GM10266 (cell line): ENCODE measurements at regions not wholly inside any gene's neighbourhood (a gene's known extent, or its start where the extent isn't known, plus 50 kb on each side); places are given as distances from the start of the nearest gene placed in this dataset.

Experiments
- DNase-seq: peaks from one replicate; pipeline ENCODE4 v3.0.0; 2012; ENCODE audit errors: extremely low spot score
- TF ChIP-seq, protein P1 (sequence below): IDR thresholded peaks from 2 replicates; pipeline ENCODE4 v1.5.1; 2012; ENCODE audit warnings: mild to moderate bottlenecking, low read depth; ENCODE audit not compliant: control insufficient read depth, insufficient read depth; ENCODE audit errors: missing control alignments

DNA sequence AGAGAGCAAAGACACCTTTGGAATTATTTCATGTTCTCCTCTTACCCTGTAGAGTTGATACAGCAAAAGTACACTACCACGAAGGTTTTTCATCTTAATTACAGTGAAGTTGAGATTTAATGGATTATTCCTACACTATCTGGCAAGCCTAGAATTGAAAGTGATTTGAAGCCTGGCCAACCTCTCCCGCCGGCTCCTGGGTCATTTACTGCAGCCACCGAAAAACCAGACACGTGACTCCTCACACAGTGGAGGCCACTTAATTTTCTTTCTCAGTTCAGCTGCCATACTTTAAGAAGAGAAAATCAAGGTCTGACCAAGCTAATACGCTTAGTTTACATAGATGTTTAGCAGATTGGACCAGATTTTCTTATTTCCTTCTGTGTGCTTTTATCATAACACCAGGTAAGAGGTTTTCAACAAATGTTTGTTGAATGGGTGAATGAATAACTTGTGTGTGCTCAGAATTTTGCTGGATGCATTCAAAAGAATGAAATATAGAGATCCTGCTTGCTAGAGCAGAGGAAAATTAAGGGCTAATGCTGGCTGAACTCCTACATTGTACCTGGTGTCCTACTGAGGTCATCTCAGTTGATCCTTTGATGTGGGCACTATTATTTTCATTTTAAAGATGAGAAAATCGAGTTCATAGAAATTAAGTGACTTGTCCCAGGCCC is 97.2 kb upstream of the PDE10A start:
- TF ChIP-seq, protein P1, sequence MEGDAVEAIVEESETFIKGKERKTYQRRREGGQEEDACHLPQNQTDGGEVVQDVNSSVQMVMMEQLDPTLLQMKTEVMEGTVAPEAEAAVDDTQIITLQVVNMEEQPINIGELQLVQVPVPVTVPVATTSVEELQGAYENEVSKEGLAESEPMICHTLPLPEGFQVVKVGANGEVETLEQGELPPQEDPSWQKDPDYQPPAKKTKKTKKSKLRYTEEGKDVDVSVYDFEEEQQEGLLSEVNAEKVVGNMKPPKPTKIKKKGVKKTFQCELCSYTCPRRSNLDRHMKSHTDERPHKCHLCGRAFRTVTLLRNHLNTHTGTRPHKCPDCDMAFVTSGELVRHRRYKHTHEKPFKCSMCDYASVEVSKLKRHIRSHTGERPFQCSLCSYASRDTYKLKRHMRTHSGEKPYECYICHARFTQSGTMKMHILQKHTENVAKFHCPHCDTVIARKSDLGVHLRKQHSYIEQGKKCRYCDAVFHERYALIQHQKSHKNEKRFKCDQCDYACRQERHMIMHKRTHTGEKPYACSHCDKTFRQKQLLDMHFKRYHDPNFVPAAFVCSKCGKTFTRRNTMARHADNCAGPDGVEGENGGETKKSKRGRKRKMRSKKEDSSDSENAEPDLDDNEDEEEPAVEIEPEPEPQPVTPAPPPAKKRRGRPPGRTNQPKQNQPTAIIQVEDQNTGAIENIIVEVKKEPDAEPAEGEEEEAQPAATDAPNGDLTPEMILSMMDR, result no peak

DNA sequence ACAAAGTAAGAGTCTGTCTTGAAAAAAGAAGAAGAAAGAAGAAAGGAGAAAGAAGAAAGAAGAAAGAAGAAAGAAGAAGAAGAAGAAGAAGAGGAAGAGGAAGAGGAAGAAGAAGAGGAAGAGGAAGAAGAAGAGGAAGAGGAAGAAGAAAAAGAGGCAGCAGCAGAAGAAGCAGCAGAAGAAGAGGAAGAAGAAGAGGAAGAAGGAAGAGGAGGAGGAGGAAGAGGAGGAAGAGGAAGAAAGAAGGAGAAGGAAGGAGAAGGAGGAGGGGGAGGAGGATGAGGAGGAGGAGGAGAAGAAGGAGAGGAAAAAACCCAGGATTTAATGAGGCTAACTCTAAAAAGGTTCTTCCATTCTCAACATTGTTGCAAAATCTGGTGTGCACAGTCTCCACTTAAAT is 95.4 kb upstream of the PDE10A start:
- TF ChIP-seq, protein P1, result no peak
- no peak for DNase-seq

More for the DNA sequence above, 97.2 kb upstream of the PDE10A start:
- DNase-seq, result no peak

DNA sequence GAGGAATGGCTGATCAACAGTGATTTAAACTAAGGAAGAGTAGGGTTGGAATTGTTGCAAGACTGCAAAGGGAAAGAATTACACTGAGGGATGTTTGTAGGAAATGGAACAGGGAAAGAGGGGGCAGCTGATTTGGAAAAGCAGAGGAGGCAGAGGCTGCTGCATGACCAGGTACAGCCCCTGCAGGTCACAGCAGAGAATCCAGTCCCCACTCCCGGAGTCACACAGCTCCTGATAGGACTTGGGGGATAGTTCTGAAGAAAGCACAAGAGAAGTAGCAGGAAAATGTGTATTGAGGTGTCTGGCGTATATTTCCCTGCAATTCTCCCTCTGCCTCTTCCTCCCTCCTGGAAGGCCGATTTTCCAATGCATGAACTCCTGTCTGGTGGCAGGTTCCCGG is 92.5 kb upstream of the PDE10A start:
- TF ChIP-seq, protein P1, result no peak
- DNase-seq, result no peak

DNA sequence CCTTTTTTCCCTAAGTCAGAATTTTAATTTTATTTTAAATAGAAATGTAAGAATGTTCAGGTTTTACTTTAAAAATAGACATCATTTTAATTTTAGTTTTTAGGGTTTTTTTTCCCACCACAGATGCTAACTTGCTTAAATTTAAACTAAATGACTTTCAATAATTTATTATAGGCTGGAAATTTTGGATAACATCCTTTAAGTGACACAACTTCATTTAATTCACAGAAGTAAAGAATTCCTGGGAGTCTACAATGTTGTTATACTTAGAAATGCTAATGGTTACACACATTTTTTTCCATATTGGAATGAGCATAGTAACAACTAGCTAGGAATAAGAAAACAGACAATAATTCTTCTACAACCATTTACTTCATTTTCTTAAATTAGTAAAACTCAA is 90.5 kb upstream of the PDE10A start:
- no peak for DNase-seq
- TF ChIP-seq, protein P1, result no peak

DNA sequence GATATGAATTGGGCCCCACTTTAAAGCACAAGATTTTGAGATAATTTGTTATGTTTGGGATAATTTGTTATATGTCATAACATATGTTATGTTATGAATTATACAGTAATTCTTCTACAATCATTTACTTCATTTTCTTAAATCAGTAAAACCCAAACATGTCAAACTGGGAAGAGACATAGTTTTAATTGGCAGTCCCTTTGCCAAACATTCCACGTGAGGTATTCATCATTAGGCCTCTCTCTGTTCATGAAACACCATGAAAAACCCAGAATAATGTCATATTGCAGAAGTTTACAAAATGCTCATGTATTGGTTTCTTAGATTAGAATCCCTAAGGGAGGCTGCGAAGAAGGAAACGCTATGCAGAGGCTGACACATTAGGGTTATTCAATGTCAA is 89.4 kb upstream of the PDE10A start:
- DNase-seq, result no peak
- TF ChIP-seq, protein P1, result no peak

DNA sequence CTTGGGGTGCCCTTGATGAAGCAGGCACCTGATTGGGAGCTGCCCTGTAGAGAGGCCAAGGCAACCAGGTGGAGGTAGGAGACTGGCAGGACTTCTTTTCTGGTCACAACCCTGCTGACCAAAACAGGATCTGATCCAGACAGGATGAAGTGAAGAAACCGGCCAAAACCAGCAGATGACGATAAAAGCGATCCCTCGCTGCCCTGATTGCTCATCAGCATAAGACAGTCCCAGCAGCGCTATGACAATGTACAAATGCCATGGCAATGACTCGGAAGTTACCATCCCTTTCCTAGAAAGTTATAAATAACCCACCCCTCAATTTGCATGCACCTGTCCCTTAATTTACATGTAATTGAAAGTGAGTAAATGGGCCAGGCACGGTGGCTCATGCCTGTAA is 88.4 kb upstream of the PDE10A start:
- TF ChIP-seq, protein P1, result no peak

DNA sequence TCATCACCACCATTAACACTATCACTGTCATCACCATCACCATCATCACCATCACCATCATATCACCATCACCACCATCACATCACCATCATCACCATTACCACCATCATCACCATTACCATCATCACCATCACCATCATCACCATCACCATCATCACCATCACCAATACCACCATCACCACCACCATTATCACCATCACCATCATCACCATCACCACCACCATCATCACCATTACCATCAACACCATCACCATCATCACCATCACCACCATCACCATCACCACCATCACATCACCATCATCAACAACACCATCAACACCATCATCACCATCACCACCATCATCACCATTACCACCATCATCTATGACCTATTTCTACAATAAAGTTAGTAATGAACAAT is 86.1 kb upstream of the PDE10A start:
- no peak for DNase-seq
- TF ChIP-seq, protein P1, result no peak

More for the DNA sequence above, 88.4 kb upstream of the PDE10A start:
- DNase-seq, result no peak
